ENCODE measurements at regions not wholly inside any gene's neighbourhood (a gene's known extent, or its start where the extent isn't known, plus 50 kb on each side); places are given as distances from the start of the nearest gene placed in this dataset.

GRCh38 chr2:71943238-71944182, 204.2 kb downstream of the CYP26B1 start:
- RAD21 ChIA-PET (ENCODE audit: unreplicated experiment) = no interaction called here
- no peak for TF ChIP-seq FOXM1 (IDR thresholded peaks at IDR 0.05; ENCODE audit: low read depth, low read length)
- TF ChIP-seq STAT3 (IDR thresholded peaks at IDR 0.05; ENCODE audit: low read depth, low read length) = no peak
- no peak for TF ChIP-seq SMAD1 (IDR thresholded peaks at IDR 0.05; ENCODE audit: low read depth, partially characterized antibody)
- no peak for TF ChIP-seq POU2F2 (IDR thresholded peaks at IDR 0.05; ENCODE audit: borderline replicate concordance, low read depth, low read length)
- TF ChIP-seq ZNF24 (IDR thresholded peaks at IDR 0.05) = no peak
- TF ChIP-seq USF1 (IDR thresholded peaks at IDR 0.05; ENCODE audit: borderline replicate concordance, extremely low read length, insufficient read depth, low read depth, low read length) = no peak
- no peak for TF ChIP-seq SREBF2 (IDR thresholded peaks at IDR 0.05; ENCODE audit: low read length)
- TF ChIP-seq ATF7 (IDR thresholded peaks at IDR 0.05; ENCODE audit: low read depth) = no peak
- no peak for TF ChIP-seq TCF12 (IDR thresholded peaks at IDR 0.05; ENCODE audit: low read depth, low read length)
- no peak for TF ChIP-seq YY1 (IDR thresholded peaks at IDR 0.05; ENCODE audit: low read depth, low read length)
- no peak for TF ChIP-seq DPF2 (IDR thresholded peaks at IDR 0.05)
- TF ChIP-seq TCF7 (IDR thresholded peaks at IDR 0.05; ENCODE audit: borderline replicate concordance) = no peak
- TF ChIP-seq SRF (IDR thresholded peaks at IDR 0.05; ENCODE audit: low read depth in 2 of 2, low read length in 2 of 2) = no peak
- FAIRE-seq = no peak
- no peak overlapping the region for H2AFZ ChIP-seq (ENCODE audit: control insufficient read depth, low read depth, low read length)
- no peaks in the 10 kb centered on the region for H4K20me1 ChIP-seq (ENCODE audit: control insufficient read depth, insufficient read depth)
- intact Hi-C loops (cut with micrococcal nuclease; ENCODE audit: unreplicated experiment) (no loop called here), in situ Hi-C loops (cut with MboI) (no loop called here)
- no peaks in the 10 kb centered on the region for H3K36me3 ChIP-seq (ENCODE audit: control insufficient read depth in 2 of 2, insufficient read depth in 2 of 2, low read length in 1 of 2)
- SMC1A ChIA-PET (ENCODE audit: uncharacterized antibody, unreplicated experiment) = no interaction called here
- no peak overlapping the region for H3K4me2 ChIP-seq (ENCODE audit: control insufficient read depth, insufficient read depth)
- CTCF ChIA-PET = interaction anchor here (0.6 to 0.9 kb wide), 2 partner anchors 20 to 917 kb away, joined by 3 read pairs; no protein-coding TSS in a partner anchor
- POLR2A ChIA-PET = no interaction called here
- H3K9me3 ChIP-seq (replicated peaks; ENCODE audit: control insufficient read depth, insufficient read depth, low read length) = no peaks in the 10 kb centered on the region
- no TSS peak for BruUV-seq (replicated peaks)
- H3K4me3 ChIP-seq = no peak overlapping the region
- DNase-seq (ENCODE audit: low read depth, low spot score) = no peak
- H3K27ac ChIP-seq (ENCODE audit: control insufficient read depth, insufficient read depth) = no peak overlapping the region
- WGBS (ENCODE audit: insufficient coverage, insufficient replicate concordance, low lambda C conversion rate, missing lambda C conversion rate) = 37% methylated on average over 17 of the region's 17 CpGs
- no peaks in the 10 kb centered on the region; a peak in 2 of 4 replicates for H3K27me3 ChIP-seq (replicated peaks in 1 of 2; ENCODE audit: control insufficient read depth in 2 of 2, insufficient read depth in 2 of 2, low read length in 1 of 2)
- H3K79me2 ChIP-seq (ENCODE audit: control insufficient read depth, insufficient read depth, low read length) = no peaks in the 10 kb centered on the region
- no peaks in the 10 kb centered on the region for H3K4me1 ChIP-seq (ENCODE audit: control insufficient read depth, insufficient read depth, low read length)
- H3K9ac ChIP-seq (ENCODE audit: control insufficient read depth, insufficient read depth, low read length) = no peak overlapping the region
- no peak for ATAC-seq

Data from GM12878 (cell line).